ENCODE measurements at regions not wholly inside any gene's neighbourhood (a gene's known extent, or its start where the extent isn't known, plus 50 kb on each side); places are given as distances from the start of the nearest gene placed in this dataset.

DNA sequence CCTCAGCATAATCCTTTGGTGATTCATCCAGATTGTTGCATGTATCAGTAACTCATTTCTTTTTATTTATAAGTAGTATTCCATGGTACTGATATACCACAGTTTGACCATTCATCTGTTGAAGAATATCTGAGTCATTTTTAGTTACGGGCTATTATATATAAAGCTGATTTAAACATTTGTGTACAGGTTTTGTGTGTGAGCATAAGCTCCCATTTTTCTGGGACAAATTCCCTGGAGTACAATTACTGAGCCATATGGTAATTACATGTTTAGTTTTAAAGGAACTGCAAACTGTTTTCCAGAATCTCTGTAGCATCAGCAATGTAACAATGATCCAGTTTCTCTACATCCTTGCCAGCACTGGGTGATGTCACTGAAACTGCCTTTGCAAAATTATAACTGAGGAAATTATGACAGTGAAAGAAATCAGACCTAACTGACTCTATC is 236.2 kb upstream of the KRR1 start:
- H3K23ac ChIP-seq (ENCODE audit: low read depth, low read length): peak overlapping the region; percentile 79
- in situ Hi-C loops (cut with MboI; ENCODE audit: low sequenced_read_pairs): no loop called here
- H3K18ac ChIP-seq (ENCODE audit: low read depth, low read length): peak overlapping the region; percentile 90
- intact Hi-C loops (cut with micrococcal nuclease): no loop called here
- peak overlapping the region; percentile 99; the same call in 1 of the 2 replicates for H2AK5ac ChIP-seq (ENCODE audit: low read depth, low read length)
- peaks cover 14% of the 10 kb centered on the region for H3K4me1 ChIP-seq (ENCODE audit: control insufficient read depth, insufficient read depth, low read length)
- no peaks in the 10 kb centered on the region for H4K20me1 ChIP-seq (ENCODE audit: insufficient read depth, low read length)
- H3K4ac ChIP-seq (ENCODE audit: low read depth, low read length): peak overlapping the region; percentile 94
- H3K9me3 ChIP-seq (ENCODE audit: control insufficient read depth, insufficient read depth, low read length): no peaks in the 10 kb centered on the region
- dilution Hi-C loops (cut with HindIII; ENCODE audit: low sequenced_read_pairs, unreplicated experiment): no loop called here
- H3K36me3 ChIP-seq (ENCODE audit: control insufficient read depth, insufficient read depth, low read length): no peaks in the 10 kb centered on the region
- no peak for TF ChIP-seq CHD1 (IDR thresholded peaks at IDR 0.05; ENCODE audit: low read depth, low read length)
- TF ChIP-seq POLR2A (IDR thresholded peaks at IDR 0.05; ENCODE audit: low read depth, low read length): no peak
- 0 out of 2 replicates have a peak, but pooled peaks have one; percentile 25 for TF ChIP-seq CEBPB (IDR thresholded peaks at IDR 0.05; ENCODE audit: low read depth, low read length)
- no peak for TF ChIP-seq SMC3 (IDR thresholded peaks at IDR 0.05; ENCODE audit: low read depth, low read length)
- peak; percentile 48 for TF ChIP-seq FOS (IDR thresholded peaks at IDR 0.05; ENCODE audit: low read depth, low read length)
- TF ChIP-seq, protein P1, sequence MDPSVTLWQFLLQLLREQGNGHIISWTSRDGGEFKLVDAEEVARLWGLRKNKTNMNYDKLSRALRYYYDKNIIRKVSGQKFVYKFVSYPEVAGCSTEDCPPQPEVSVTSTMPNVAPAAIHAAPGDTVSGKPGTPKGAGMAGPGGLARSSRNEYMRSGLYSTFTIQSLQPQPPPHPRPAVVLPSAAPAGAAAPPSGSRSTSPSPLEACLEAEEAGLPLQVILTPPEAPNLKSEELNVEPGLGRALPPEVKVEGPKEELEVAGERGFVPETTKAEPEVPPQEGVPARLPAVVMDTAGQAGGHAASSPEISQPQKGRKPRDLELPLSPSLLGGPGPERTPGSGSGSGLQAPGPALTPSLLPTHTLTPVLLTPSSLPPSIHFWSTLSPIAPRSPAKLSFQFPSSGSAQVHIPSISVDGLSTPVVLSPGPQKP (IDR thresholded peaks at IDR 0.05; ENCODE audit: borderline replicate concordance, low read depth, low read length): no peak
- no peak for TF ChIP-seq BHLHE40 (IDR thresholded peaks at IDR 0.05; ENCODE audit: low read depth, low read length)
- 0 out of 2 replicates have a peak, but pooled peaks have one; percentile 11 for TF ChIP-seq MAFK (IDR thresholded peaks at IDR 0.05; ENCODE audit: low read depth, low read length)
- no peak for TF ChIP-seq RAD21 (IDR thresholded peaks at IDR 0.05; ENCODE audit: low read length)
- H2BK20ac ChIP-seq (ENCODE audit: low read depth, low read length): peak overlapping the region; percentile 99
- H2AFZ ChIP-seq (replicated peaks; ENCODE audit: low read length, poor library complexity): no peak overlapping the region
- peak overlapping the region; percentile 78 to 91 for H4K8ac ChIP-seq (ENCODE audit: low read depth in 2 of 2, low read length in 2 of 2)
- H3K14ac ChIP-seq (replicated peaks; ENCODE audit: low read depth, low read length): peak overlapping the region; percentile 72
- H3K4me3 ChIP-seq (ENCODE audit: insufficient read depth, low read depth, low read length): no peak overlapping the region
- DNase-seq: peak; percentile 92
- BruUV-seq (replicated peaks): no TSS peak
- peak overlapping the region; percentile 69 for H4K91ac ChIP-seq (ENCODE audit: insufficient read depth, low read depth, low read length)
- H3K27ac ChIP-seq (ENCODE audit: insufficient read depth, low read length): peak overlapping the region; percentile 88
- H2BK120ac ChIP-seq (ENCODE audit: low read depth, low read length): peak overlapping the region; percentile 98
- H3K9ac ChIP-seq (ENCODE audit: low read depth, low read length): peak overlapping the region; percentile 44
- H3K9me1 ChIP-seq (ENCODE audit: insufficient read depth, low read length): peaks cover 3% of the 10 kb centered on the region; the same call in 1 of the 2 replicates
- peak overlapping the region; percentile 87; the same call in 1 of the 2 replicates for H3K56ac ChIP-seq (ENCODE audit: extremely low read depth, insufficient read depth, low read length)
- peaks cover 0 to 6% of the 10 kb centered on the region in 2 experiments; a peak in 1 of 4 replicates for H3K79me1 ChIP-seq (ENCODE audit: low read depth in 1 of 2, low read length in 2 of 2)
- ChIA-PET POLR2A (ENCODE audit: unreplicated experiment) (no interaction called here), CTCF (no interaction called here)
- WGBS, 2 experiments (ENCODE audit: extremely low coverage in 2 of 2, insufficient read length in 1 of 2): no CpG with 5 or more reads among the region's 1 CpG
- peak; percentile 70 for ATAC-seq (ENCODE audit: low read depth)
- H2BK15ac ChIP-seq (ENCODE audit: low read depth, low read length): peak overlapping the region; percentile 96; the same call in 2 of the 3 replicates
- H4K5ac ChIP-seq (ENCODE audit: low read depth, low read length): peak overlapping the region; percentile 93
- peak overlapping the region; percentile 88 for H2BK5ac ChIP-seq (ENCODE audit: low read depth, low read length, poor library complexity, severe bottlenecking)
- H3K27me3 ChIP-seq (ENCODE audit: control insufficient read depth, insufficient read depth, low read length): no peaks in the 10 kb centered on the region
- no peak overlapping the region for H2AK9ac ChIP-seq (replicated peaks; ENCODE audit: low read depth, low read length, poor library complexity)
- peak overlapping the region; percentile 62; the same call in 1 of the 2 replicates for H3K4me2 ChIP-seq (ENCODE audit: low read depth, low read length)
